ENCODE measurements at regions not wholly inside any gene's neighbourhood (a gene's known extent, or its start where the extent isn't known, plus 50 kb on each side); places are given as distances from the start of the nearest gene placed in this dataset.

GRCh38 chr7:111638078-111638477 is 75.8 kb upstream of the IMMP2L start:
- Histone ChIP-seq H3K4me3 (ENCODE audit: insufficient read depth, low read depth, low read length) (no peak overlapping the region), H3K14ac (replicated peaks; ENCODE audit: low read depth, low read length) (no peak overlapping the region), H3K9me1 (ENCODE audit: insufficient read depth, low read length) (no peaks in the 10 kb centered on the region), H3K36me3 (ENCODE audit: control insufficient read depth, insufficient read depth, low read length) (no peaks in the 10 kb centered on the region), H3K4me1 (ENCODE audit: control insufficient read depth, insufficient read depth, low read length) (0 out of 2 replicates have a peak, but pooled peaks cover 1% of the 10 kb centered on the region), H4K5ac (ENCODE audit: low read depth, low read length) (no peak overlapping the region), H2BK15ac (ENCODE audit: low read depth, low read length) (no peak overlapping the region), H3K18ac (ENCODE audit: low read depth, low read length) (no peak overlapping the region), H3K4me2 (ENCODE audit: low read depth, low read length) (no peak overlapping the region), H4K8ac (ENCODE audit: low read depth in 2 of 2, low read length in 2 of 2) (no peak overlapping the region), H3K9ac (ENCODE audit: low read depth, low read length) (no peak overlapping the region), H2AK9ac (replicated peaks; ENCODE audit: low read depth, low read length, poor library complexity) (no peak overlapping the region), H3K56ac (ENCODE audit: extremely low read depth, insufficient read depth, low read length) (no peak overlapping the region), H4K20me1 (ENCODE audit: insufficient read depth, low read length) (no peaks in the 10 kb centered on the region), H3K27me3 (ENCODE audit: control insufficient read depth, insufficient read depth, low read length) (no peaks in the 10 kb centered on the region), H3K27ac (ENCODE audit: insufficient read depth, low read length) (no peak overlapping the region), H2BK20ac (ENCODE audit: low read depth, low read length) (no peak overlapping the region), H2BK120ac (ENCODE audit: low read depth, low read length) (no peak overlapping the region), H2AK5ac (ENCODE audit: low read depth, low read length) (no peak overlapping the region), H3K4ac (ENCODE audit: low read depth, low read length) (no peak overlapping the region), H4K91ac (ENCODE audit: insufficient read depth, low read depth, low read length) (no peak overlapping the region), H3K23ac (ENCODE audit: low read depth, low read length) (no peak overlapping the region), H3K9me3 (ENCODE audit: control insufficient read depth, insufficient read depth, low read length) (no peaks in the 10 kb centered on the region), H2AFZ (replicated peaks; ENCODE audit: low read length, poor library complexity) (no peak overlapping the region), H3K79me1 (ENCODE audit: low read depth in 1 of 2, low read length in 2 of 2) (no peaks in the 10 kb centered on the region), H2BK5ac (ENCODE audit: low read depth, low read length, poor library complexity, severe bottlenecking) (no peak overlapping the region)
- intact Hi-C loops (cut with micrococcal nuclease), result no loop called here
- TF ChIP-seq RAD21 (IDR thresholded peaks at IDR 0.05; ENCODE audit: low read length) (no peak), FOS (IDR thresholded peaks at IDR 0.05; ENCODE audit: low read depth, low read length) (no peak)
- dilution Hi-C loops (cut with HindIII; ENCODE audit: low sequenced_read_pairs, unreplicated experiment), result no loop called here
- CTCF ChIA-PET, result no interaction called here
- POLR2A ChIA-PET (ENCODE audit: unreplicated experiment), result no interaction called here
- no CpG with 5 or more reads among the region's 2 CpGs for WGBS, 2 experiments (ENCODE audit: extremely low coverage in 2 of 2, insufficient read length in 1 of 2)
- no TSS peak for BruUV-seq (replicated peaks)
- no peak for DNase-seq
- no peak for ATAC-seq (ENCODE audit: low read depth)
- in situ Hi-C loops (cut with MboI; ENCODE audit: low sequenced_read_pairs), result no loop called here

Data from IMR-90 (cell line).